Left ventricle myocardium inferior (tissue), 1 donor: ENCODE measurements at regions not wholly inside any gene's neighbourhood (a gene's known extent, or its start where the extent isn't known, plus 50 kb on each side); places are given as distances from the start of the nearest gene placed in this dataset.
A peak's percentile ranks its signal among the peaks of the same experiment; 100 is the strongest.
"Not testable (repeated sequence)": the region's sequence is repeated elsewhere in the genome, so short reads cannot be mapped to it uniquely, and the experiment has no call there.

ENCODE experiments used
- DNase-seq: peaks from one replicate; pipeline ENCODE4 v3.0.0-alpha.2; 2020
- H3K27ac ChIP-seq: fragments of 200-600 bp; replicated peaks from 2 replicates; pipeline ENCODE4 v1.8.0; 2021
- H3K27me3 ChIP-seq: fragments of 200-600 bp; 2 replicates; pipeline ENCODE4 v1.8.0; 2021; ENCODE audit warnings: low read depth
- H3K36me3 ChIP-seq: fragments of 200-600 bp; 2 replicates; pipeline ENCODE4 v1.8.0; 2021
- H3K4me1 ChIP-seq: fragments of 200-600 bp; 2 replicates; pipeline ENCODE4 v1.8.0; 2021
- H3K4me3 ChIP-seq: fragments of 200-600 bp; 2 replicates; pipeline ENCODE4 v1.8.0; 2021; ENCODE audit warnings: mild to moderate bottlenecking, moderate library complexity
- H3K9me3 ChIP-seq: fragments of 200-600 bp; replicated peaks from 2 replicates; pipeline ENCODE4 v1.8.0; 2021
- intact Hi-C: fragments of 100-400 bp; cut with micrococcal nuclease; formaldehyde crosslinking; loops from one replicate; pipeline ENCODE4 v1.11.0; 2022
- TF ChIP-seq, protein P1 (sequence below): fragments of 200-600 bp; IDR thresholded peaks from 2 replicates; pipeline ENCODE4 v1.8.0; 2021; ENCODE audit warnings: antibody characterized with exemption, mild to moderate bottlenecking, borderline replicate concordance
- donor health status: DM: no; HTN: yes; CAD: no; lungs with severe emphysema.

DNA sequence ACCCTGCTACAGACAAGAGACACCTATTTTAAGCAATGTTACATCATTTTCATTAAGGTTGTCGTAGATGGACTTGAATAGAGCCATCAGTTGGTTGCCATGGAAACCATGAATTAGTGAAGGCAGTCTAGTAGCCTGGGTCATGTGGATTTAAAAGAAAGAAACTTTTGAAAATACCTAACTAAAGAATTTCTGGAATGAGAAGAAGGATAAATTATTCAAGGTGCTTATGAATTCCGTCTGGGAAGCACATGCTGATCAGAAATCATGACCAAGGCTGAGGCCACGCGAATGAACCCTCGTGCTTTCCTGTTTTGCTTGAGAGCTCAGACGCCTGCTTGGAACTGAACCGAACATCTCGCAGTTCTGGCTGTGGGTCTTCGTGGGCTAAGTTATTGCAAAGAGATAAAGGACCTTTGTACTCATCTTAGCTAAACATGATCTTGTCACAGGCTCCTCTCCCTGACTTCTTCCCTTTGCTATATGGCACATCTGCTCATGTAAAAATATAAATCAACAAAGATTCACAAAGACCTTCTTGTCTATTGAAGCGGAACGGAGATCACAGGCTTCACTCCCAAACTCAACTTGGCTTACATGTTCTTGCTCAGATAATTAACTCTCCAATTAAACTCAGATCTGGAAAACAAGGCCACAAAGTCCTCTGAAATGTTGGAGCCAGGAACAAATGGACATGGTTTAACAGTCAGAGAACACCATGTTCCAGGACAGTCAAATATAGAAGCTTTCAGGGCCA is 140.2 kb downstream of the NUFIP1 start:
- H3K27me3 ChIP-seq: no peaks in the 10 kb centered on the region
- H3K36me3 ChIP-seq: no peaks in the 10 kb centered on the region
- TF ChIP-seq, protein P1, sequence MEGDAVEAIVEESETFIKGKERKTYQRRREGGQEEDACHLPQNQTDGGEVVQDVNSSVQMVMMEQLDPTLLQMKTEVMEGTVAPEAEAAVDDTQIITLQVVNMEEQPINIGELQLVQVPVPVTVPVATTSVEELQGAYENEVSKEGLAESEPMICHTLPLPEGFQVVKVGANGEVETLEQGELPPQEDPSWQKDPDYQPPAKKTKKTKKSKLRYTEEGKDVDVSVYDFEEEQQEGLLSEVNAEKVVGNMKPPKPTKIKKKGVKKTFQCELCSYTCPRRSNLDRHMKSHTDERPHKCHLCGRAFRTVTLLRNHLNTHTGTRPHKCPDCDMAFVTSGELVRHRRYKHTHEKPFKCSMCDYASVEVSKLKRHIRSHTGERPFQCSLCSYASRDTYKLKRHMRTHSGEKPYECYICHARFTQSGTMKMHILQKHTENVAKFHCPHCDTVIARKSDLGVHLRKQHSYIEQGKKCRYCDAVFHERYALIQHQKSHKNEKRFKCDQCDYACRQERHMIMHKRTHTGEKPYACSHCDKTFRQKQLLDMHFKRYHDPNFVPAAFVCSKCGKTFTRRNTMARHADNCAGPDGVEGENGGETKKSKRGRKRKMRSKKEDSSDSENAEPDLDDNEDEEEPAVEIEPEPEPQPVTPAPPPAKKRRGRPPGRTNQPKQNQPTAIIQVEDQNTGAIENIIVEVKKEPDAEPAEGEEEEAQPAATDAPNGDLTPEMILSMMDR: no peak
- intact Hi-C loops: no loop called here
- H3K4me3 ChIP-seq: no peak overlapping the region
- no peaks in the 10 kb centered on the region for H3K9me3 ChIP-seq
- no peak for DNase-seq
- peaks cover 22% of the 10 kb centered on the region for H3K4me1 ChIP-seq
- peak overlapping the region; percentile 36 for H3K27ac ChIP-seq

GRCh38 chr13:44845281-44846058 is 143.8 kb downstream of the NUFIP1 start:
- intact Hi-C loops: not testable (repeated sequence)

GRCh38 chr13:44844786-44845185 is 144.5 kb downstream of the NUFIP1 start:
- no peaks in the 10 kb centered on the region for H3K9me3 ChIP-seq
- peaks cover 11% of the 10 kb centered on the region for H3K4me1 ChIP-seq
- no peak overlapping the region for H3K27ac ChIP-seq
- no peaks in the 10 kb centered on the region for H3K27me3 ChIP-seq
- DNase-seq: no peak
- TF ChIP-seq, protein P1: no peak
- H3K36me3 ChIP-seq: no peaks in the 10 kb centered on the region
- H3K4me3 ChIP-seq: no peak overlapping the region
- intact Hi-C loops: no loop called here

More at GRCh38 chr13:44845281-44846058, 143.8 kb downstream of the NUFIP1 start:
- not testable (repeated sequence) for H3K9me3 ChIP-seq, H3K27ac ChIP-seq, H3K36me3 ChIP-seq, H3K27me3 ChIP-seq, DNase-seq, H3K4me3 ChIP-seq
- H3K4me1 ChIP-seq: peaks cover 11% of the 10 kb centered on the region

DNA sequence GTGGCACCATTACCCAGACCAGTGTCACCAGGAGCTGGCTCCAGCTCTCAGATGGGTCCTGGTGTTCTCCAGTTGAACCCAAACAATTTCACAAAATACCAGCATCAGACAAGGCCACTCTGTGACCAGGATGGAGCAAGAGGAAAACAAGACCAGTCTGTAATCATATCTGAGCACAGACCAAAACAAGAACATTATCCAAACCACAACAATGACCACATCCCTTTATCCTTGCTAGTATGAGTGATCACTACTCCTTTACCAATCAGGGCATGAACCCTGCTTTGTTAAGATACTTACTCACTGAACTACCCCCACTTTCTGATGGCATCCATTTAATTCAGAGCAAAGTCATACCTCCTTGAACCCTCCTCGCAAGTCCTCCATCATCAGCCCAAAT is 145.9 kb downstream of the NUFIP1 start:
- TF ChIP-seq, protein P1: no peak
- H3K36me3 ChIP-seq: no peaks in the 10 kb centered on the region
- intact Hi-C loops: no loop called here
- H3K4me1 ChIP-seq: peaks cover 4% of the 10 kb centered on the region
- no peak for DNase-seq
- no peak overlapping the region for H3K4me3 ChIP-seq
- H3K27ac ChIP-seq: no peak overlapping the region
- no peaks in the 10 kb centered on the region for H3K27me3 ChIP-seq
- no peaks in the 10 kb centered on the region for H3K9me3 ChIP-seq

DNA sequence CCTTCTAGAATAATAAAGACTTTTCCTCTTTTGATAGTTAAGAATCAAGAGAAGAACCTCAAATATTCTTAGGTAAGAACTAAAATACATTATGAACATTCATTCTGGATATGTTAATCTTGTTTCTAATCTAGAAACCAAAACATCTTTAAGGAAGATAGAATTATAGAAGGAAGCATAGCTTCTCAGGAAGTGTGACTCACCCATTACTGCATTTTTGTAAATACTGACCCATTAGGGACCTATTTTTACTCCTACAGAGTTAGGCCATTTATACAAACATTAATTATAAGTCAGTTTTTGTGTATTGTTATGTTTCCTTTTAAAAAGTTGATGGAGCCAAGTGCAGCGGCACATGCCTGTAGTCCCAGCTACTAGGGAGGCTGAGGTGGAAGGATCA is 147.1 kb downstream of the NUFIP1 start:
- H3K36me3 ChIP-seq: no peaks in the 10 kb centered on the region
- peaks cover 4% of the 10 kb centered on the region for H3K4me1 ChIP-seq
- no peaks in the 10 kb centered on the region for H3K9me3 ChIP-seq
- H3K27me3 ChIP-seq: no peaks in the 10 kb centered on the region
- H3K27ac ChIP-seq: no peak overlapping the region
- H3K4me3 ChIP-seq: no peak overlapping the region
- intact Hi-C loops: no loop called here
- TF ChIP-seq, protein P1: no peak
- DNase-seq: no peak

- no peak overlapping the region for H3K27ac ChIP-seq
Measured at GRCh38 chr13:44840131-44840530, 149.1 kb downstream of the NUFIP1 start.

More at GRCh38 chr13:44840131-44840530, 149.1 kb downstream of the NUFIP1 start:
- TF ChIP-seq, protein P1: no peak
- no peaks in the 10 kb centered on the region for H3K27me3 ChIP-seq
- peaks cover 4% of the 10 kb centered on the region for H3K4me1 ChIP-seq
- H3K4me3 ChIP-seq: no peak overlapping the region
- no peaks in the 10 kb centered on the region for H3K9me3 ChIP-seq
- no peak for DNase-seq
- intact Hi-C loops: no loop called here
- H3K36me3 ChIP-seq: no peaks in the 10 kb centered on the region
